Epithelial cell of proximal tubule (primary cell): ENCODE measurements at regions not wholly inside any gene's neighbourhood (a gene's known extent, or its start where the extent isn't known, plus 50 kb on each side); places are given as distances from the start of the nearest gene placed in this dataset.
"Not testable (repeated sequence)": the region's sequence is repeated elsewhere in the genome, so short reads cannot be mapped to it uniquely, and the experiment has no call there.

Source experiments
- DNase-seq: peaks from one replicate; pipeline ENCODE4 v3.0.0-alpha.2; 2011; ENCODE audit warnings: low read depth
- H3K4me3 ChIP-seq: 2 replicates; pipeline ENCODE4 v1.5.1; 2011; ENCODE audit warnings: low read depth, mild to moderate bottlenecking, low read length
- CTCF ChIP-seq: conservative IDR thresholded peaks from 2 replicates; pipeline ENCODE4 v1.5.1; 2012; ENCODE audit warnings: low read depth, mild to moderate bottlenecking, low read length

- no peak for DNase-seq
- no peak overlapping the region for H3K4me3 ChIP-seq
- no peak for TF ChIP-seq CTCF
These were observed 394.2 kb downstream of the ZEB2 start for GRCh38 chr2:144125751-144126150.

- no peak for TF ChIP-seq CTCF
- H3K4me3 ChIP-seq, result no peak overlapping the region
- DNase-seq, result no peak
These were observed 395.0 kb downstream of the ZEB2 start for GRCh38 chr2:144124882-144125281.

- TF ChIP-seq CTCF, result no peak
- H3K4me3 ChIP-seq, result no peak overlapping the region
- no peak for DNase-seq
These were observed 399.4 kb downstream of the ZEB2 start for GRCh38 chr2:144120487-144120886.

- no peak for TF ChIP-seq CTCF
- no peak for DNase-seq
- H3K4me3 ChIP-seq, result no peak overlapping the region
These were observed 402.8 kb downstream of the ZEB2 start for GRCh38 chr2:144117086-144117485.

GRCh38 chr2:144115739-144116291, 404.1 kb downstream of the ZEB2 start:
- TF ChIP-seq CTCF, result no peak
- no peak overlapping the region for H3K4me3 ChIP-seq
- DNase-seq, result no peak

GRCh38 chr2:144114760-144115159, 405.2 kb downstream of the ZEB2 start:
- no peak overlapping the region for H3K4me3 ChIP-seq
- TF ChIP-seq CTCF, result no peak
- DNase-seq, result no peak

- DNase-seq, result no peak
- TF ChIP-seq CTCF, result no peak
- no peak overlapping the region for H3K4me3 ChIP-seq
These were observed 408.5 kb downstream of the ZEB2 start for GRCh38 chr2:144111437-144111836.

GRCh38 chr2:144106104-144106503, 413.8 kb downstream of the ZEB2 start:
- not testable (repeated sequence) for H3K4me3 ChIP-seq, DNase-seq
